Suprapubic skin (tissue), 4 donors: ENCODE measurements at regions not wholly inside any gene's neighbourhood (a gene's known extent, or its start where the extent isn't known, plus 50 kb on each side); places are given as distances from the start of the nearest gene placed in this dataset.
"Not testable (repeated sequence)": the region's sequence is repeated elsewhere in the genome, so short reads cannot be mapped to it uniquely, and the experiment has no call there.

Source experiments
- CTCF ChIP-seq, 2 donors: fragments of 200-600 bp in 1 of 2; fragments of 450-650 bp in 1 of 2; sonication (generic) in 1 of 2; IDR thresholded peaks; one replicate each; pipeline ENCODE4 v1.5.1; 2016 to 2019; ENCODE audit warnings: antibody characterized with exemption in 2 of 2, mild to moderate bottlenecking in 1 of 2, moderate library complexity in 1 of 2
- EP300 ChIP-seq: sonication (generic); formaldehyde crosslinking; IDR thresholded peaks from one replicate; pipeline ENCODE4 v1.6.1; 2017; ENCODE audit warnings: antibody characterized with exemption
- POLR2A ChIP-seq, 2 donors: fragments of 450-650 bp; IDR thresholded peaks; one replicate each; pipeline ENCODE4 v1.6.1; 2017; ENCODE audit warnings: antibody characterized with exemption in 2 of 2, mild to moderate bottlenecking in 2 of 2, moderate library complexity in 2 of 2
- POLR2AphosphoS5 ChIP-seq, 3 donors: sonication (generic); formaldehyde crosslinking; IDR thresholded peaks; one replicate each; pipeline ENCODE4 v1.6.1; 2017; ENCODE audit warnings: antibody characterized with exemption in 3 of 3

GRCh38 chr3:198143300-198144137 is 183.5 kb downstream of the LMLN start:
- not testable (repeated sequence) for TF ChIP-seq CTCF (IDR thresholded peaks at IDR 0.05); POLR2AphosphoS5 (IDR thresholded peaks at IDR 0.05); POLR2A (IDR thresholded peaks at IDR 0.05); EP300
